ENCODE measurements at regions not wholly inside any gene's neighbourhood (a gene's known extent, or its start where the extent isn't known, plus 50 kb on each side); places are given as distances from the start of the nearest gene placed in this dataset.

GRCh38 chr7:36014961-36015360 is 138.1 kb upstream of the EEPD1 start:
- H3K9ac ChIP-seq (ENCODE audit: insufficient read length, low read depth): no peak overlapping the region
- H3K4me1 ChIP-seq (ENCODE audit: insufficient read depth, insufficient read length): no peaks in the 10 kb centered on the region
- H3K27me3 ChIP-seq (ENCODE audit: insufficient read depth, insufficient read length): peaks cover 2% of the 10 kb centered on the region
- H3K4me3 ChIP-seq (ENCODE audit: insufficient read length, low read depth): no peak overlapping the region
- TF ChIP-seq YY1 (IDR thresholded peaks at IDR 0.05; ENCODE audit: insufficient read depth, insufficient read length): no peak
- no peak for TF ChIP-seq ZNF274 (IDR thresholded peaks at IDR 0.05; ENCODE audit: low read depth, low read length)
- no peak for TF ChIP-seq SUZ12 (IDR thresholded peaks at IDR 0.05; ENCODE audit: extremely low read depth, insufficient read depth, insufficient read length)
- H3K9me3 ChIP-seq (ENCODE audit: insufficient read depth, low read length): no peaks in the 10 kb centered on the region
- no peaks in the 10 kb centered on the region for H3K36me3 ChIP-seq (ENCODE audit: insufficient read depth, insufficient read length, low read length)
- no peak for DNase-seq (ENCODE audit: low read depth, low spot score)

GRCh38 chr7:36015733-36016132 is 137.3 kb upstream of the EEPD1 start:
- Histone ChIP-seq H3K9me3 (ENCODE audit: insufficient read depth, low read length) (no peaks in the 10 kb centered on the region), H3K27me3 (ENCODE audit: insufficient read depth, insufficient read length) (peaks cover 2% of the 10 kb centered on the region), H3K36me3 (ENCODE audit: insufficient read depth, insufficient read length, low read length) (no peaks in the 10 kb centered on the region), H3K9ac (ENCODE audit: insufficient read length, low read depth) (no peak overlapping the region), H3K4me1 (ENCODE audit: insufficient read depth, insufficient read length) (no peaks in the 10 kb centered on the region), H3K4me3 (ENCODE audit: insufficient read length, low read depth) (no peak overlapping the region)
- TF ChIP-seq YY1 (IDR thresholded peaks at IDR 0.05; ENCODE audit: insufficient read depth, insufficient read length): no peak
- TF ChIP-seq SUZ12 (IDR thresholded peaks at IDR 0.05; ENCODE audit: extremely low read depth, insufficient read depth, insufficient read length): no peak
- no peak for TF ChIP-seq ZNF274 (IDR thresholded peaks at IDR 0.05; ENCODE audit: low read depth, low read length)
- DNase-seq (ENCODE audit: low read depth, low spot score): no peak

- no peak overlapping the region for H3K9ac ChIP-seq (ENCODE audit: insufficient read length, low read depth)
- no peaks in the 10 kb centered on the region for H3K9me3 ChIP-seq (ENCODE audit: insufficient read depth, low read length)
- no peaks in the 10 kb centered on the region for H3K36me3 ChIP-seq (ENCODE audit: insufficient read depth, insufficient read length, low read length)
- no peaks in the 10 kb centered on the region for H3K4me1 ChIP-seq (ENCODE audit: insufficient read depth, insufficient read length)
- DNase-seq (ENCODE audit: low read depth, low spot score): no peak
- no peak overlapping the region for H3K4me3 ChIP-seq (ENCODE audit: insufficient read length, low read depth)
- H3K27me3 ChIP-seq (ENCODE audit: insufficient read depth, insufficient read length): peaks cover 2% of the 10 kb centered on the region
- TF ChIP-seq YY1 (IDR thresholded peaks at IDR 0.05; ENCODE audit: insufficient read depth, insufficient read length) (no peak), SUZ12 (IDR thresholded peaks at IDR 0.05; ENCODE audit: extremely low read depth, insufficient read depth, insufficient read length) (no peak), ZNF274 (IDR thresholded peaks at IDR 0.05; ENCODE audit: low read depth, low read length) (no peak)
Observed at GRCh38 chr7:36016648-36017047, 136.4 kb upstream of the EEPD1 start.

- Histone ChIP-seq H3K27me3 (ENCODE audit: insufficient read depth, insufficient read length) (peaks cover 2% of the 10 kb centered on the region), H3K36me3 (ENCODE audit: insufficient read depth, insufficient read length, low read length) (no peaks in the 10 kb centered on the region), H3K4me1 (ENCODE audit: insufficient read depth, insufficient read length) (no peaks in the 10 kb centered on the region), H3K4me3 (ENCODE audit: insufficient read length, low read depth) (no peak overlapping the region), H3K9ac (ENCODE audit: insufficient read length, low read depth) (no peak overlapping the region), H3K9me3 (ENCODE audit: insufficient read depth, low read length) (no peaks in the 10 kb centered on the region)
- DNase-seq (ENCODE audit: low read depth, low spot score): no peak
- TF ChIP-seq YY1 (IDR thresholded peaks at IDR 0.05; ENCODE audit: insufficient read depth, insufficient read length): no peak
- TF ChIP-seq SUZ12 (IDR thresholded peaks at IDR 0.05; ENCODE audit: extremely low read depth, insufficient read depth, insufficient read length): no peak
- no peak for TF ChIP-seq ZNF274 (IDR thresholded peaks at IDR 0.05; ENCODE audit: low read depth, low read length)
Observed at GRCh38 chr7:36017111-36017510, 135.9 kb upstream of the EEPD1 start.

GRCh38 chr7:36018816-36019484 is 134.1 kb upstream of the EEPD1 start:
- Histone ChIP-seq H3K4me1 (ENCODE audit: insufficient read depth, insufficient read length) (no peaks in the 10 kb centered on the region), H3K9me3 (ENCODE audit: insufficient read depth, low read length) (no peaks in the 10 kb centered on the region), H3K4me3 (ENCODE audit: insufficient read length, low read depth) (no peak overlapping the region), H3K27me3 (ENCODE audit: insufficient read depth, insufficient read length) (peaks cover 2% of the 10 kb centered on the region), H3K36me3 (ENCODE audit: insufficient read depth, insufficient read length, low read length) (no peaks in the 10 kb centered on the region), H3K9ac (ENCODE audit: insufficient read length, low read depth) (no peak overlapping the region)
- TF ChIP-seq ZNF274 (IDR thresholded peaks at IDR 0.05; ENCODE audit: low read depth, low read length) (no peak), SUZ12 (IDR thresholded peaks at IDR 0.05; ENCODE audit: extremely low read depth, insufficient read depth, insufficient read length) (no peak), YY1 (IDR thresholded peaks at IDR 0.05; ENCODE audit: insufficient read depth, insufficient read length) (no peak)
- DNase-seq (ENCODE audit: low read depth, low spot score): no peak

GRCh38 chr7:36019538-36019937 is 133.5 kb upstream of the EEPD1 start:
- no peak overlapping the region for H3K9ac ChIP-seq (ENCODE audit: insufficient read length, low read depth)
- H3K4me1 ChIP-seq (ENCODE audit: insufficient read depth, insufficient read length): no peaks in the 10 kb centered on the region
- H3K4me3 ChIP-seq (ENCODE audit: insufficient read length, low read depth): no peak overlapping the region
- no peak for DNase-seq (ENCODE audit: low read depth, low spot score)
- H3K27me3 ChIP-seq (ENCODE audit: insufficient read depth, insufficient read length): peaks cover 2% of the 10 kb centered on the region
- H3K9me3 ChIP-seq (ENCODE audit: insufficient read depth, low read length): no peaks in the 10 kb centered on the region
- no peak for TF ChIP-seq SUZ12 (IDR thresholded peaks at IDR 0.05; ENCODE audit: extremely low read depth, insufficient read depth, insufficient read length)
- no peak for TF ChIP-seq YY1 (IDR thresholded peaks at IDR 0.05; ENCODE audit: insufficient read depth, insufficient read length)
- TF ChIP-seq ZNF274 (IDR thresholded peaks at IDR 0.05; ENCODE audit: low read depth, low read length): no peak
- no peaks in the 10 kb centered on the region for H3K36me3 ChIP-seq (ENCODE audit: insufficient read depth, insufficient read length, low read length)

GRCh38 chr7:36019980-36020379 is 133.1 kb upstream of the EEPD1 start:
- TF ChIP-seq YY1 (IDR thresholded peaks at IDR 0.05; ENCODE audit: insufficient read depth, insufficient read length) (no peak), ZNF274 (IDR thresholded peaks at IDR 0.05; ENCODE audit: low read depth, low read length) (no peak), SUZ12 (IDR thresholded peaks at IDR 0.05; ENCODE audit: extremely low read depth, insufficient read depth, insufficient read length) (no peak)
- DNase-seq (ENCODE audit: low read depth, low spot score): no peak
- Histone ChIP-seq H3K4me3 (ENCODE audit: insufficient read length, low read depth) (no peak overlapping the region), H3K4me1 (ENCODE audit: insufficient read depth, insufficient read length) (no peaks in the 10 kb centered on the region), H3K27me3 (ENCODE audit: insufficient read depth, insufficient read length) (peaks cover 2% of the 10 kb centered on the region), H3K9ac (ENCODE audit: insufficient read length, low read depth) (no peak overlapping the region), H3K36me3 (ENCODE audit: insufficient read depth, insufficient read length, low read length) (no peaks in the 10 kb centered on the region), H3K9me3 (ENCODE audit: insufficient read depth, low read length) (no peaks in the 10 kb centered on the region)
